ENCODE measurements at regions not wholly inside any gene's neighbourhood (a gene's known extent, or its start where the extent isn't known, plus 50 kb on each side); places are given as distances from the start of the nearest gene placed in this dataset.

DNA sequence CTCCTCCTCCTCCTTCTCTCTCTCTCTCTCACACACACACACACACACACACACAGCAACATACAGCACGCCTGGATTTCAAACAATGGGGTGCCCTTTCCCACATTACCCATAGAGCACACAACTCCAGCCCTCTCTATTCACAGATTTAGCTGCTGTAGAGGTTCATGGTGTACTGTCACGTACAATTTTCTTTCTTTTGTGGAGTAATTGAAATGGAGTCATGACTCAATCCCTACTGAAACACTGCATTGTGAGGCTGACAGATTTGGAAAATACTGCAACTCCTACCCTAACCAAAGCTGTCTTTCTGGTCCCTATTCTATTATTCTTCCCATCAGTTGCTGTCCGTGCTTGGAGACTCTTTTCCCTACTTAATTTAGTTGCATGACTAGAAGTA is 166.9 kb downstream of the EDN1 start:
- TF ChIP-seq, protein P1, sequence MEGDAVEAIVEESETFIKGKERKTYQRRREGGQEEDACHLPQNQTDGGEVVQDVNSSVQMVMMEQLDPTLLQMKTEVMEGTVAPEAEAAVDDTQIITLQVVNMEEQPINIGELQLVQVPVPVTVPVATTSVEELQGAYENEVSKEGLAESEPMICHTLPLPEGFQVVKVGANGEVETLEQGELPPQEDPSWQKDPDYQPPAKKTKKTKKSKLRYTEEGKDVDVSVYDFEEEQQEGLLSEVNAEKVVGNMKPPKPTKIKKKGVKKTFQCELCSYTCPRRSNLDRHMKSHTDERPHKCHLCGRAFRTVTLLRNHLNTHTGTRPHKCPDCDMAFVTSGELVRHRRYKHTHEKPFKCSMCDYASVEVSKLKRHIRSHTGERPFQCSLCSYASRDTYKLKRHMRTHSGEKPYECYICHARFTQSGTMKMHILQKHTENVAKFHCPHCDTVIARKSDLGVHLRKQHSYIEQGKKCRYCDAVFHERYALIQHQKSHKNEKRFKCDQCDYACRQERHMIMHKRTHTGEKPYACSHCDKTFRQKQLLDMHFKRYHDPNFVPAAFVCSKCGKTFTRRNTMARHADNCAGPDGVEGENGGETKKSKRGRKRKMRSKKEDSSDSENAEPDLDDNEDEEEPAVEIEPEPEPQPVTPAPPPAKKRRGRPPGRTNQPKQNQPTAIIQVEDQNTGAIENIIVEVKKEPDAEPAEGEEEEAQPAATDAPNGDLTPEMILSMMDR (IDR thresholded peaks at IDR 0.05; ENCODE audit: low read depth, low read length), result no peak
- TF ChIP-seq EZH2phosphoT487 (IDR thresholded peaks at IDR 0.05; ENCODE audit: low read depth), result no peak
- Histone ChIP-seq H3K36me3 (replicated peaks; ENCODE audit: low read depth, low read length) (no peaks in the 10 kb centered on the region), H3K4me1 (ENCODE audit: low read length) (no peaks in the 10 kb centered on the region), H3K9ac (ENCODE audit: low read length) (no peak overlapping the region), H3K27me3 (ENCODE audit: low read depth, low read length) (no peaks in the 10 kb centered on the region), H3K4me3 (ENCODE audit: low read length) (no peak overlapping the region), H3K4me2 (ENCODE audit: low read length) (no peak overlapping the region), H3K9me3 (ENCODE audit: insufficient read depth, low read length) (no peaks in the 10 kb centered on the region), H4K20me1 (ENCODE audit: insufficient read depth, low read length) (no peaks in the 10 kb centered on the region), H3K27ac (ENCODE audit: low read length) (no peak overlapping the region), H2AFZ (ENCODE audit: low read depth, low read length) (no peak overlapping the region), H3K79me2 (ENCODE audit: low read length) (no peaks in the 10 kb centered on the region)

DNA sequence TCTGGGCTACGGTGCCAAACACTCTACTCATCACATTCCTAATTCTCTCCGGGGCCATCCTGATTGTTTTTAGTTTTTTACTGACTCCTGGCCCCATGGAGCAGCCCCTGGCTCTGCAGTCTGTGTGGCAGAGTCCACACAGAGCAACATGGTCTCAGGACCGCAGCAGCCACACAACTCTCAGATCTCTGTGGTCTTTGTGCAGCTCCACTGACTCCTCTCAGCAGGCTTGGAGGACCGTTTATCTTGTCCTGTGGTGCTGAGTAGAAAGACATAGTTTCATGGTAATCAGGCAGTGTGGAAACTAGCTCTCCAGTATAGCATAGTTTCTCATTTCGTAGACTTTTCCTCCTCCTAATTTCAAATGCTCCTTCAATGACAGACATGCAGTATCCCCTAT is 168.4 kb downstream of the EDN1 start:
- no peaks in the 10 kb centered on the region for H3K27me3 ChIP-seq (ENCODE audit: low read depth, low read length)
- H3K27ac ChIP-seq (ENCODE audit: low read length), result no peak overlapping the region
- H3K4me2 ChIP-seq (ENCODE audit: low read length), result no peak overlapping the region
- H3K79me2 ChIP-seq (ENCODE audit: low read length), result no peaks in the 10 kb centered on the region
- H3K36me3 ChIP-seq (replicated peaks; ENCODE audit: low read depth, low read length), result no peaks in the 10 kb centered on the region
- H2AFZ ChIP-seq (ENCODE audit: low read depth, low read length), result no peak overlapping the region
- no peaks in the 10 kb centered on the region for H3K9me3 ChIP-seq (ENCODE audit: insufficient read depth, low read length)
- no peak overlapping the region for H3K9ac ChIP-seq (ENCODE audit: low read length)
- no peaks in the 10 kb centered on the region for H3K4me1 ChIP-seq (ENCODE audit: low read length)
- H3K4me3 ChIP-seq (ENCODE audit: low read length), result no peak overlapping the region
- TF ChIP-seq, protein P1 (IDR thresholded peaks at IDR 0.05; ENCODE audit: low read depth, low read length), result no peak
- no peaks in the 10 kb centered on the region for H4K20me1 ChIP-seq (ENCODE audit: insufficient read depth, low read length)

DNA sequence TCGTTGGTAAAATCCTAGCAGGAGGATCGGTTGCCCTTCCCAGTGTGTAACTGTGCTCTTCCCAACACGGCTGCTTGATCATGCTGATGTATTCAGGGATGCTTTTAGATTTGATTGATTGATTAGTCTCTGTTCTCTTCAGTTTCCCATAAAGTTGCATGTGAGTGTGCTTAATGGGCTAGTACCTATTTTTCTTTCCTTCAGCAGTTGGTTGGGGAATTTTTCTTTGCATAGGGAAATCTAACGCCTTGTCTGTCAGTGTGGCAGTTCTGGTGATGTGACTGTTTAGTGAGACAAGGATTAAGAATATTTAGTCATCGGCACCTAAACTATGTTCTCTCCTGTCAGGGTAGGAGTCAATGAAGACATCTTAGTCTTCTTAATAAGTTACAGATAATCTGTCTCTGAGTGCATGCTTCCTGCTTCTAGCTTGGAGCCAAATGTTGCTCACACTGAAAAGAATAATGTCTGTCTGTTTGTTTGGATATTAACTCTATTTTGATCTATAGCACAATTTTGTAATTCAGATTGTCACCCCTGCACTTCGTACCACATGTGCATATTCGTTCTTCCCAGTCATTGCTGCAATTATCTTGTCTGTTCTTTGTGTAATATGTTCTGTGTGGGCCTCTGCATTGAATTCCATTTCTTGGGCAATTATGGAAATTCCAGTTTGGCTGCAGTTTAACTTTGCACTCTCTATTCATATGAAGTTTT is 169.9 kb downstream of the EDN1 start:
- H4K20me1 ChIP-seq (ENCODE audit: insufficient read depth, low read length), result no peaks in the 10 kb centered on the region
- H3K9ac ChIP-seq (ENCODE audit: low read length), result no peak overlapping the region
- TF ChIP-seq, protein P1 (IDR thresholded peaks at IDR 0.05; ENCODE audit: low read depth, low read length), result no peak
- no peak for TF ChIP-seq EZH2phosphoT487 (IDR thresholded peaks at IDR 0.05; ENCODE audit: low read depth)
- H3K4me2 ChIP-seq (ENCODE audit: low read length), result no peak overlapping the region
- H3K27me3 ChIP-seq (ENCODE audit: low read depth, low read length), result no peaks in the 10 kb centered on the region
- no peaks in the 10 kb centered on the region for H3K36me3 ChIP-seq (replicated peaks; ENCODE audit: low read depth, low read length)
- H3K79me2 ChIP-seq (ENCODE audit: low read length), result no peaks in the 10 kb centered on the region
- no peaks in the 10 kb centered on the region for H3K4me1 ChIP-seq (ENCODE audit: low read length)
- no peak overlapping the region for H3K27ac ChIP-seq (ENCODE audit: low read length)
- no peak overlapping the region for H2AFZ ChIP-seq (ENCODE audit: low read depth, low read length)
- no peaks in the 10 kb centered on the region for H3K9me3 ChIP-seq (ENCODE audit: insufficient read depth, low read length)
- H3K4me3 ChIP-seq (ENCODE audit: low read length), result no peak overlapping the region

DNA sequence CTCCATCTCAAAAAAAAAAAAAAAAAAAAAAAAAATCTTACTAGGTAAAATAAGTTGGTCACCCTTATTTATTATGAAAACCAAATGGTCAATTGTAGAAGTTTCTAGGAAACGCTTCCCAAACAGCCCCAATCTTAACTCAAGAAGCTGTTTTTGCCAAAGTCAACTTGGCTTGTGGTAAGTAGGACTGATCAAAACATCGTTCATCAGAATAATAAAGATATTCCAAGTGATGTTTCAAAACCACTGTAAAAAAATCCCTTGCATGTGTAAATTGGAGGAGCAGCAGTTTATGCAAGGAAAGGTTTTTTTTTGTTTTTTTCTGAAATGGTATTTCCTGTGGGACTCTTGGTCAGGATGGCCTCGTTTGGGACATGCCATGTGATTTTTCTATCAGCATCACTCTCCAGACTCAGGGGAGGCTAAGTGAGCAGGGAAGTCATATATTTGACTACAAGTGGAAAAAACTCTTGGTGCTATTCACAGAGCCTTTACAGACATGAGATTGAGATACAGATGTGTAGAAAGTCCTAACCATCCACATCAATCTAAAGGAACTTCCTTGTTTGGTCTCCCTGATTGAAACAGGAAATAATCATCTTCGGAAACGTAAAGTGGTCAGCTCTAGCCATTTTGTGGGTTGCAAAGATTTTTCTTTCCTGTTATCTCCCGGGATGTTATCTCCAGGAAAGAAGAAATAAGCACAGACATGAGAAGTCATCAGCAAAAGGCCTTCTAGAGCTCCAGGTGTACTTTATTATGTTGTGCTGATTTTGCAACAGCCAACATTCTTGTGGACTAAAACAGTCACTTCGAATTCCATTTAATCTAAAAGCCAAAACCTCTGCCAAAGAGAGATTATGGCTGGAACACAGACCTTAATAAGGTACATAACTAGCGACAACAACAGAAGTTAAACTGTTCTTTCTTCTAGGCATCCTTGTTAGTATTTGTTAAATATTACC is 177.8 kb downstream of the EDN1 start:
- Histone ChIP-seq H3K27me3 (ENCODE audit: low read depth, low read length) (no peaks in the 10 kb centered on the region), H4K20me1 (ENCODE audit: insufficient read depth, low read length) (no peaks in the 10 kb centered on the region), H3K9ac (ENCODE audit: low read length) (no peak overlapping the region), H3K4me1 (ENCODE audit: low read length) (no peaks in the 10 kb centered on the region), H3K4me3 (ENCODE audit: low read length) (no peak overlapping the region), H3K9me3 (ENCODE audit: insufficient read depth, low read length) (no peaks in the 10 kb centered on the region), H3K79me2 (ENCODE audit: low read length) (no peaks in the 10 kb centered on the region), H3K36me3 (replicated peaks; ENCODE audit: low read depth, low read length) (no peaks in the 10 kb centered on the region), H2AFZ (ENCODE audit: low read depth, low read length) (no peak overlapping the region), H3K27ac (ENCODE audit: low read length) (no peak overlapping the region), H3K4me2 (ENCODE audit: low read length) (no peak overlapping the region)
- TF ChIP-seq, protein P1 (IDR thresholded peaks at IDR 0.05; ENCODE audit: low read depth, low read length), result no peak
- TF ChIP-seq EZH2phosphoT487 (IDR thresholded peaks at IDR 0.05; ENCODE audit: low read depth), result no peak
